UCSD-AML1 (cell line): ENCODE measurements at regions not wholly inside any gene's neighbourhood (a gene's known extent, or its start where the extent isn't known, plus 50 kb on each side); places are given as distances from the start of the nearest gene placed in this dataset.
"Not testable (repeated sequence)": the region's sequence is repeated elsewhere in the genome, so short reads cannot be mapped to it uniquely, and the experiment has no call there.

Experiments used
- DNase-seq: peaks from one replicate; lab custom pipeline; 2025; ENCODE audit not compliant: unreplicated experiment; lab: John Stamatoyannopoulos, UW

- DNase-seq: not testable (repeated sequence)
These were observed 627.8 kb downstream of the RFPL4B start for GRCh38 chr6:112974931-112975330.

GRCh38 chr6:112976579-112976978 lies 629.4 kb downstream of the RFPL4B start:
- DNase-seq: not testable (repeated sequence)

GRCh38 chr6:112979830-112980229 lies 632.7 kb downstream of the RFPL4B start:
- no peak for DNase-seq

- DNase-seq: no peak
These were observed 633.5 kb downstream of the RFPL4B start for GRCh38 chr6:112980676-112981075.

GRCh38 chr6:112983713-112984261 lies 636.7 kb downstream of the RFPL4B start:
- DNase-seq: no peak

- no peak for DNase-seq
These were observed 637.8 kb downstream of the RFPL4B start for GRCh38 chr6:112984899-112985298.

GRCh38 chr6:112986321-112986720 lies 639.2 kb downstream of the RFPL4B start:
- DNase-seq: no peak

GRCh38 chr6:112988748-112989147 lies 641.6 kb downstream of the RFPL4B start:
- no peak for DNase-seq

GRCh38 chr6:112990971-112991370 lies 643.8 kb downstream of the RFPL4B start:
- no peak for DNase-seq

- DNase-seq: no peak
These were observed 644.8 kb downstream of the RFPL4B start for GRCh38 chr6:112991912-112992311.

GRCh38 chr6:112997421-112998085 lies 650.4 kb downstream of the RFPL4B start:
- no peak for DNase-seq

GRCh38 chr6:113004054-113004453 lies 656.9 kb downstream of the RFPL4B start:
- no peak for DNase-seq

- no peak for DNase-seq
These were observed 657.5 kb downstream of the RFPL4B start for GRCh38 chr6:113004470-113005270.

- DNase-seq: no peak
These were observed 659.4 kb downstream of the RFPL4B start for GRCh38 chr6:113006494-113006893.

- DNase-seq: no peak
These were observed 662.6 kb downstream of the RFPL4B start for GRCh38 chr6:113009682-113010081.

- no peak for DNase-seq
These were observed 663.3 kb downstream of the RFPL4B start for GRCh38 chr6:113010196-113010989.

- no peak for DNase-seq
These were observed 664.3 kb downstream of the RFPL4B start for GRCh38 chr6:113011389-113011788.

GRCh38 chr6:113011801-113012200 lies 664.7 kb downstream of the RFPL4B start:
- DNase-seq: no peak

GRCh38 chr6:113015249-113015648 lies 668.1 kb downstream of the RFPL4B start:
- DNase-seq: no peak

- no peak for DNase-seq
These were observed 670.2 kb downstream of the RFPL4B start for GRCh38 chr6:113017353-113017752.
